ENCODE measurements at regions not wholly inside any gene's neighbourhood (a gene's known extent, or its start where the extent isn't known, plus 50 kb on each side); places are given as distances from the start of the nearest gene placed in this dataset.

- TF ChIP-seq CTCF (IDR thresholded peaks at IDR 0.05) (no peak), POLR2AphosphoS5 (IDR thresholded peaks at IDR 0.05) (no peak), POLR2A (IDR thresholded peaks at IDR 0.05; ENCODE audit: low read depth) (no peak)
These were observed 110.8 kb upstream of the LIPC start for GRCh38 chr15:58321034-58321433.
